H1 (cell line): ENCODE measurements at regions not wholly inside any gene's neighbourhood (a gene's known extent, or its start where the extent isn't known, plus 50 kb on each side); places are given as distances from the start of the nearest gene placed in this dataset.

Source experiments
- CTCF ChIA-PET: fragments of 300-600 bp; sonication (Branson Sonifier 250); formaldehyde crosslinking; loops from one replicate; lab custom pipeline; 2021; ENCODE audit not compliant: partially characterized antibody; lab: Charles Lee
- POLR2A ChIA-PET: fragments of 300-600 bp; sonication (Branson Sonifier 250); formaldehyde crosslinking; loops from one replicate; lab custom pipeline; 2021; ENCODE audit warnings: inconsistent platforms; ENCODE audit not compliant: partially characterized antibody; lab: Charles Lee
- DNase-seq, 2 experiments: peaks; one replicate each; pipeline versions ENCODE4 v3.0.0 to v3.0.0-alpha.2; 2010 to 2022; ENCODE audit warnings: low spot score in 2 of 2, low read depth in 1 of 2, mixed read lengths in 1 of 2
- FAIRE-seq: peaks from 2 replicates; lab custom pipeline; 2011; peaks lifted over from hg19 to GRCh38; lab: Jason Lieb, UNC
- H2AFZ ChIP-seq: 2 replicates; pipeline ENCODE4 v1.8.1; 2012; ENCODE audit warnings: low read length, inconsistent platforms
- H2AK5ac ChIP-seq: 2 replicates; pipeline ENCODE4 v1.6.1; 2013; ENCODE audit warnings: low read depth, low read length
- H2BK120ac ChIP-seq: replicated peaks from 2 replicates; pipeline ENCODE3; 2013; ENCODE audit warnings: low read depth, low read length, inconsistent platforms
- H2BK12ac ChIP-seq: 2 replicates; pipeline ENCODE4 v1.6.1; 2013; ENCODE audit warnings: low read depth, low read length
- H2BK15ac ChIP-seq: 2 replicates; pipeline ENCODE4 v1.6.1; 2013; ENCODE audit warnings: low read length
- H2BK20ac ChIP-seq: 2 replicates; pipeline ENCODE4 v1.6.1; 2013; ENCODE audit warnings: low read length
- H2BK5ac ChIP-seq: 2 replicates; pipeline ENCODE4 v1.6.1; 2013; ENCODE audit warnings: low read depth, low read length
- H3K14ac ChIP-seq: 2 replicates; pipeline ENCODE4 v1.6.1; 2013; ENCODE audit warnings: inconsistent platforms; ENCODE audit not compliant: insufficient read length
- H3K18ac ChIP-seq: 2 replicates; pipeline ENCODE4 v1.6.1; 2013; ENCODE audit warnings: low read length; ENCODE audit errors: extremely low read depth
- H3K23ac ChIP-seq: 2 replicates; pipeline ENCODE4 v1.6.1; 2013; ENCODE audit warnings: inconsistent platforms; ENCODE audit not compliant: insufficient read length
- H3K23me2 ChIP-seq: 2 replicates; pipeline ENCODE4 v1.6.1; 2013; ENCODE audit warnings: low read depth, low read length
- H3K27ac ChIP-seq: 2 replicates; pipeline ENCODE4 v1.6.1; 2011; ENCODE audit warnings: low read depth, low read length, inconsistent platforms
- H3K27me3 ChIP-seq, 4 experiments: replicated peaks in 1 of 4; 1 replicate in 1 of 4; 2 replicates in 3 of 4; pipeline versions ENCODE4 v1.6.1 to v1.8.1; 2011 to 2013; ENCODE audit warnings: low read length in 3 of 4, mild to moderate bottlenecking in 3 of 4, inconsistent platforms in 2 of 4, mixed read lengths in 2 of 4, moderate library complexity in 1 of 4; ENCODE audit not compliant: control insufficient read depth in 3 of 4, insufficient read depth in 3 of 4; ENCODE audit errors: extremely low read depth in 1 of 4
- H3K36me3 ChIP-seq, 4 experiments: 2 replicates each; pipeline versions ENCODE4 v1.6.1 to v1.8.1; 2011 to 2013; ENCODE audit warnings: mild to moderate bottlenecking in 4 of 4, low read length in 3 of 4, moderate library complexity in 2 of 4, control low read depth in 1 of 4, inconsistent platforms in 1 of 4; ENCODE audit not compliant: insufficient read depth in 4 of 4, control insufficient read depth in 2 of 4
- H3K4ac ChIP-seq: replicated peaks from 2 replicates; pipeline ENCODE3; 2013; ENCODE audit warnings: low read length, low read depth, mixed read lengths, inconsistent platforms; ENCODE audit not compliant: insufficient read length
- H3K4me1 ChIP-seq, 4 experiments: replicated peaks in 1 of 4; 1 replicate in 1 of 4; 2 replicates in 3 of 4; pipeline versions ENCODE4 v1.6.1 to v1.8.1; 2011 to 2013; ENCODE audit warnings: low read length in 3 of 4, inconsistent platforms in 2 of 4, mixed read lengths in 1 of 4; ENCODE audit not compliant: insufficient read depth in 4 of 4, control insufficient read depth in 3 of 4
- H3K4me2 ChIP-seq, 2 experiments: 2 replicates each; pipeline versions ENCODE4 v1.6.1 to v1.8.1; 2011 to 2013; ENCODE audit warnings: low read depth in 2 of 2, low read length in 2 of 2, control low read depth in 1 of 2, inconsistent platforms in 1 of 2, mild to moderate bottlenecking in 1 of 2; ENCODE audit not compliant: insufficient read depth in 1 of 2
- H3K4me3 ChIP-seq, 4 experiments: fragments of 200-600, 300-600 bp in 1 of 4; sonication (generic), shearing (Covaris generic), sonication (Bioruptor Twin) in 1 of 4; 2 replicates each; pipeline versions ENCODE4 v1.5.1 to v1.8.1; 2011 to 2016; ENCODE audit warnings: low read length in 4 of 4, low read depth in 3 of 4, control low read depth in 2 of 4, inconsistent platforms in 2 of 4, mild to moderate bottlenecking in 2 of 4, mixed read lengths in 1 of 4, moderate library complexity in 1 of 4; ENCODE audit not compliant: insufficient read depth in 2 of 4; ENCODE audit errors: extremely low read depth in 1 of 4
- H3K56ac ChIP-seq: replicated peaks from 2 replicates; pipeline ENCODE3; 2013; ENCODE audit warnings: low read depth, mild to moderate bottlenecking, mixed read lengths, low read length, inconsistent platforms; ENCODE audit not compliant: insufficient read length
- H3K79me1 ChIP-seq: 2 replicates; pipeline ENCODE4 v1.6.1; 2013; ENCODE audit warnings: low read depth, low read length, control low read depth
- H3K79me2 ChIP-seq, 2 experiments: 2 replicates each; pipeline versions ENCODE4 v1.6.1 to v1.8.1; 2012 to 2013; ENCODE audit warnings: low read length in 2 of 2, mild to moderate bottlenecking in 2 of 2, inconsistent platforms in 1 of 2; ENCODE audit not compliant: insufficient read depth in 2 of 2, control insufficient read depth in 1 of 2
- H3K9ac ChIP-seq, 4 experiments: replicated peaks in 1 of 4; 1 replicate in 1 of 4; 2 replicates in 3 of 4; pipeline versions ENCODE4 v1.6.1 to v1.8.1; 2011 to 2013; ENCODE audit warnings: low read depth in 3 of 4, low read length in 3 of 4, control low read depth in 2 of 4, mild to moderate bottlenecking in 2 of 4, moderate library complexity in 2 of 4, inconsistent platforms in 1 of 4; ENCODE audit errors: extremely low read depth in 1 of 4
- H3K9me3 ChIP-seq, 2 experiments: 2 replicates each; pipeline versions ENCODE4 v1.6.1 to v1.8.1; 2012 to 2013; ENCODE audit warnings: mild to moderate bottlenecking in 2 of 2, moderate library complexity in 2 of 2, control low read depth in 1 of 2, inconsistent platforms in 1 of 2, low read depth in 1 of 2, low read length in 1 of 2, mixed read lengths in 1 of 2; ENCODE audit not compliant: insufficient read depth in 2 of 2
- H4K20me1 ChIP-seq, 2 experiments: replicated peaks in 1 of 2; 2 replicates each; pipeline versions ENCODE3 to v1.8.1; 2011 to 2013; ENCODE audit warnings: inconsistent platforms in 2 of 2, low read length in 2 of 2, mild to moderate bottlenecking in 1 of 2; ENCODE audit not compliant: insufficient read depth in 2 of 2, control insufficient read depth in 1 of 2
- H4K5ac ChIP-seq: 2 replicates; pipeline ENCODE4 v1.6.1; 2013; ENCODE audit warnings: low read length, low read depth, mixed read lengths, inconsistent platforms; ENCODE audit not compliant: insufficient read length
- H4K8ac ChIP-seq: 2 replicates; pipeline ENCODE4 v1.8.0; 2013; ENCODE audit warnings: mild to moderate bottlenecking, moderate library complexity, low read length, inconsistent platforms; ENCODE audit not compliant: insufficient read depth; ENCODE audit errors: extremely low read depth
- H4K91ac ChIP-seq: replicated peaks from 2 replicates; pipeline ENCODE3; 2013; ENCODE audit warnings: low read length, mixed read lengths, inconsistent platforms; ENCODE audit not compliant: insufficient read length
- CBX8 ChIP-seq: fragments of 300-800, 300-1000 bp; sonication (generic); IDR thresholded peaks from 2 replicates; pipeline ENCODE4 v1.7.1; 2016; ENCODE audit warnings: low read depth, low read length, borderline replicate concordance
- CHD2 ChIP-seq: IDR thresholded peaks from 2 replicates; pipeline ENCODE4 v1.6.1; 2012; ENCODE audit warnings: low read length, improper control_type of control experiment
- CTCF ChIP-seq, 3 experiments: IDR thresholded peaks; 1 replicate in 2 of 3; 2 replicates in 1 of 3; pipeline versions ENCODE4 v1.5.1 to v1.6.1; 2011; ENCODE audit warnings: low read length in 3 of 3, mild to moderate bottlenecking in 3 of 3, inconsistent platforms in 2 of 3, low read depth in 1 of 3, moderate library complexity in 1 of 3; ENCODE audit not compliant: insufficient read depth in 1 of 3; ENCODE audit errors: control extremely low read depth in 1 of 3
- EP300 ChIP-seq, 2 experiments: IDR thresholded peaks; 1 replicate in 1 of 2; 2 replicates in 1 of 2; pipeline ENCODE4 v1.6.1; 2011 to 2012; ENCODE audit warnings: low read depth in 2 of 2, low read length in 2 of 2, mild to moderate bottlenecking in 2 of 2, borderline replicate concordance in 1 of 2, inconsistent platforms in 1 of 2, moderate library complexity in 1 of 2
- HDAC6 ChIP-seq: IDR thresholded peaks from one replicate; pipeline ENCODE4 v1.7.1; 2012; ENCODE audit warnings: low read depth, mild to moderate bottlenecking, inconsistent platforms, low read length, moderate library complexity
- RXRA ChIP-seq: IDR thresholded peaks from 2 replicates; pipeline ENCODE4 v1.6.1; 2011; ENCODE audit warnings: low read depth, mild to moderate bottlenecking, low read length, moderate library complexity; ENCODE audit not compliant: insufficient read depth
- TBP ChIP-seq: IDR thresholded peaks from 2 replicates; pipeline ENCODE4 v1.6.1; 2011; ENCODE audit warnings: low read depth, low read length, improper control_type of control experiment
- TCF12 ChIP-seq: IDR thresholded peaks from 2 replicates; pipeline ENCODE4 v1.6.1; 2011; ENCODE audit warnings: low read depth, mild to moderate bottlenecking, low read length
- WGBS, 2 experiments: shearing (Covaris generic) in 1 of 2; methylation state at CpG; one replicate each; pipeline versions ENCODE4 v1.1.6 to v1.1.7; 2013 to 2015; ENCODE audit warnings: low lambda C conversion rate in 2 of 2, mixed read lengths in 2 of 2, inconsistent platforms in 1 of 2, low coverage in 1 of 2, missing lambda C conversion rate in 1 of 2; ENCODE audit not compliant: insufficient replicate concordance in 2 of 2, insufficient coverage in 1 of 2, insufficient read length in 1 of 2; ENCODE audit errors: extremely low coverage in 1 of 2, missing lambda C conversion rate in 1 of 2; 5-methylcytosine and 5-hydroxymethylcytosine counted together

- H3K9ac ChIP-seq = no peak overlapping the region
- H3K27me3 ChIP-seq = no peaks in the 10 kb centered on the region
- H2BK15ac ChIP-seq = no peak overlapping the region
- no peak overlapping the region for H2AK5ac ChIP-seq
- H3K4me2 ChIP-seq = no peak overlapping the region
- H3K79me2 ChIP-seq = no peaks in the 10 kb centered on the region
- no peak overlapping the region for H4K91ac ChIP-seq
- no peak for TF ChIP-seq TCF12
- no peak for TF ChIP-seq CTCF (IDR thresholded peaks at IDR 0.05; ENCODE audit: control extremely low read depth in 1 of 3, insufficient read depth in 1 of 3, low read depth in 1 of 3, low read length in 3 of 3)
- no peak for TF ChIP-seq RXRA
- TF ChIP-seq HDAC6 = no peak
- TF ChIP-seq TBP = no peak
- no peak for TF ChIP-seq EP300 (IDR thresholded peaks at IDR 0.05; ENCODE audit: borderline replicate concordance in 1 of 2, low read depth in 2 of 2, low read length in 2 of 2)
- no peak for TF ChIP-seq CHD2
- TF ChIP-seq CBX8 = no peak
- no peak overlapping the region for H3K4me3 ChIP-seq
- ChIA-PET POLR2A (no interaction called here), CTCF (interaction anchor here (0.6 kb wide), 1 partner anchor 121 kb away, joined by 3 read pairs; no protein-coding TSS in a partner anchor)
- H2AFZ ChIP-seq = no peak overlapping the region
- H2BK20ac ChIP-seq = no peak overlapping the region
- no peaks in the 10 kb centered on the region for H3K4me1 ChIP-seq
- no peaks in the 10 kb centered on the region for H4K20me1 ChIP-seq
- no peak overlapping the region for H4K5ac ChIP-seq
- H3K36me3 ChIP-seq = no peaks in the 10 kb centered on the region
- no peak overlapping the region for H3K56ac ChIP-seq
- H3K23me2 ChIP-seq = no peaks in the 10 kb centered on the region
- no peak overlapping the region for H3K4ac ChIP-seq
- H3K14ac ChIP-seq = no peak overlapping the region
- FAIRE-seq = no peak
- H3K79me1 ChIP-seq = no peaks in the 10 kb centered on the region
- H3K9me3 ChIP-seq = peaks cover 2 to 4% of the 10 kb centered on the region in 2 experiments; a peak in 1 of 4 replicates
- WGBS, 2 experiments = 96% methylated on average over 2 of the region's 2 CpGs; no CpG with 5 or more reads in 1 of the 2 experiments
- H3K27ac ChIP-seq = no peak overlapping the region
- no peak overlapping the region for H4K8ac ChIP-seq
- no peak overlapping the region for H2BK5ac ChIP-seq
- no peak overlapping the region for H2BK12ac ChIP-seq
- no peak overlapping the region for H2BK120ac ChIP-seq
- H3K18ac ChIP-seq = no peak overlapping the region
- no peak overlapping the region for H3K23ac ChIP-seq
- no peak for DNase-seq
Measured at GRCh38 chr5:163163858-163164257, 273.5 kb upstream of the CCNG1 start.
